ENCODE measurements at regions not wholly inside any gene's neighbourhood (a gene's known extent, or its start where the extent isn't known, plus 50 kb on each side); places are given as distances from the start of the nearest gene placed in this dataset.
"Not testable (repeated sequence)": the region's sequence is repeated elsewhere in the genome, so short reads cannot be mapped to it uniquely, and the experiment has no call there.

- H3K36me3 ChIP-seq (ENCODE audit: insufficient read depth, low read length) = no peaks in the 10 kb centered on the region
- H3K27me3 ChIP-seq (ENCODE audit: insufficient read depth, low read length) = no peaks in the 10 kb centered on the region
- H3K27ac Mint-ChIP-seq = no peak overlapping the region
- no peaks in the 10 kb centered on the region for H3K4me1 ChIP-seq (ENCODE audit: insufficient read depth, low read length)
- H3K27ac ChIP-seq (ENCODE audit: low read depth, low read length) = no peak overlapping the region
- peaks cover 0 to 2% (median 0%) of the 10 kb centered on the region in 8 donors for H3K9me3 Mint-ChIP-seq
- H3K4me3 Mint-ChIP-seq = no peak overlapping the region
- no peaks in the 10 kb centered on the region for H3K4me1 Mint-ChIP-seq
- no peaks in the 10 kb centered on the region for H3K9me3 ChIP-seq (ENCODE audit: control insufficient read depth in 1 of 2, low read length in 2 of 2)
- no peak for DNase-seq
- H3K4me3 ChIP-seq (ENCODE audit: low read length in 2 of 2) = no peak overlapping the region
- intact Hi-C loops (cut with micrococcal nuclease) = no loop called here
- H3K36me3 Mint-ChIP-seq = no peaks in the 10 kb centered on the region
- ChIA-PET CTCF (ENCODE audit: partially characterized antibody) (no interaction called here), POLR2A (ENCODE audit: partially characterized antibody) (no interaction called here)
- H3K27me3 Mint-ChIP-seq = peaks cover 0 to 6% of the 10 kb centered on the region in 2 donors
Measured at GRCh38 chr12:91643763-91644162, 461.1 kb upstream of the DCN start.

GRCh38 chr12:91640021-91640420, 457.4 kb upstream of the DCN start:
- peaks cover 0 to 2% (median 0%) of the 10 kb centered on the region in 8 donors for H3K9me3 Mint-ChIP-seq
- intact Hi-C loops (cut with micrococcal nuclease) = no loop called here
- no peak for DNase-seq
- peaks cover 0 to 1% of the 10 kb centered on the region in 2 donors for H3K27me3 Mint-ChIP-seq
- no peak overlapping the region for H3K4me3 Mint-ChIP-seq
- CTCF ChIA-PET (ENCODE audit: partially characterized antibody) = interaction anchor here (0.8 kb wide), 1 partner anchor 38 kb away, joined by 3 read pairs; no protein-coding TSS in a partner anchor
- H3K9me3 ChIP-seq (ENCODE audit: control insufficient read depth in 1 of 2, low read length in 2 of 2) = no peaks in the 10 kb centered on the region
- H3K27ac Mint-ChIP-seq = no peak overlapping the region
- no peak overlapping the region for H3K27ac ChIP-seq (ENCODE audit: low read depth, low read length)
- POLR2A ChIA-PET (ENCODE audit: partially characterized antibody) = no interaction called here
- no peaks in the 10 kb centered on the region for H3K27me3 ChIP-seq (ENCODE audit: insufficient read depth, low read length)
- H3K4me1 ChIP-seq (ENCODE audit: insufficient read depth, low read length) = no peaks in the 10 kb centered on the region
- no peaks in the 10 kb centered on the region for H3K36me3 Mint-ChIP-seq
- H3K4me1 Mint-ChIP-seq = no peaks in the 10 kb centered on the region
- no peak overlapping the region for H3K4me3 ChIP-seq (ENCODE audit: low read length in 2 of 2)
- no peaks in the 10 kb centered on the region for H3K36me3 ChIP-seq (ENCODE audit: insufficient read depth, low read length)

- peak in 1 of 5 donors; percentile 26 for DNase-seq
- Mint-ChIP-seq H3K9me3 (peaks cover 0 to 2% (median 0%) of the 10 kb centered on the region in 8 donors), H3K27ac (no peak overlapping the region), H3K4me1 (no peaks in the 10 kb centered on the region), H3K27me3 (peaks cover 0 to 1% of the 10 kb centered on the region in 2 donors), H3K4me3 (no peak overlapping the region), H3K36me3 (no peaks in the 10 kb centered on the region)
- Histone ChIP-seq H3K36me3 (ENCODE audit: insufficient read depth, low read length) (no peaks in the 10 kb centered on the region), H3K4me3 (ENCODE audit: low read length in 2 of 2) (no peak overlapping the region), H3K4me1 (ENCODE audit: insufficient read depth, low read length) (no peaks in the 10 kb centered on the region), H3K27ac (ENCODE audit: low read depth, low read length) (no peak overlapping the region), H3K27me3 (ENCODE audit: insufficient read depth, low read length) (no peaks in the 10 kb centered on the region), H3K9me3 (ENCODE audit: control insufficient read depth in 1 of 2, low read length in 2 of 2) (no peaks in the 10 kb centered on the region)
- ChIA-PET CTCF (ENCODE audit: partially characterized antibody) (interaction anchor here (0.8 kb wide), 1 partner anchor 39 kb away, joined by 3 read pairs; no protein-coding TSS in a partner anchor), POLR2A (ENCODE audit: partially characterized antibody) (no interaction called here)
- intact Hi-C loops (cut with micrococcal nuclease) = no loop called here
Measured at GRCh38 chr12:91639327-91639726, 456.7 kb upstream of the DCN start.

GRCh38 chr12:91637789-91638624, 455.4 kb upstream of the DCN start:
- Histone ChIP-seq H3K27ac (ENCODE audit: low read depth, low read length) (no peak overlapping the region), H3K9me3 (ENCODE audit: control insufficient read depth in 1 of 2, low read length in 2 of 2) (no peaks in the 10 kb centered on the region), H3K27me3 (ENCODE audit: insufficient read depth, low read length) (no peaks in the 10 kb centered on the region), H3K4me1 (ENCODE audit: insufficient read depth, low read length) (no peaks in the 10 kb centered on the region), H3K4me3 (ENCODE audit: low read length in 2 of 2) (no peak overlapping the region), H3K36me3 (ENCODE audit: insufficient read depth, low read length) (no peaks in the 10 kb centered on the region)
- Mint-ChIP-seq H3K27ac (no peak overlapping the region), H3K9me3 (peaks cover 0 to 2% (median 0%) of the 10 kb centered on the region in 8 donors), H3K27me3 (peaks cover 0 to 1% of the 10 kb centered on the region in 2 donors), H3K4me1 (no peaks in the 10 kb centered on the region), H3K36me3 (no peaks in the 10 kb centered on the region), H3K4me3 (no peak overlapping the region)
- ChIA-PET POLR2A (ENCODE audit: partially characterized antibody) (no interaction called here), CTCF (ENCODE audit: partially characterized antibody) (no interaction called here)
- no peak for DNase-seq
- intact Hi-C loops (cut with micrococcal nuclease) = no loop called here

- Mint-ChIP-seq H3K27me3 (peaks cover 0 to 1% of the 10 kb centered on the region in 2 donors), H3K4me1 (no peaks in the 10 kb centered on the region), H3K36me3 (no peaks in the 10 kb centered on the region), H3K27ac (no peak overlapping the region), H3K9me3 (peaks cover 0 to 2% (median 0%) of the 10 kb centered on the region in 8 donors), H3K4me3 (no peak overlapping the region)
- POLR2A ChIA-PET (ENCODE audit: partially characterized antibody) = no interaction called here
- no peaks in the 10 kb centered on the region for H3K4me1 ChIP-seq (ENCODE audit: insufficient read depth, low read length)
- intact Hi-C loops (cut with micrococcal nuclease) = no loop called here
- H3K9me3 ChIP-seq (ENCODE audit: control insufficient read depth in 1 of 2, low read length in 2 of 2) = no peaks in the 10 kb centered on the region
- no peak for DNase-seq
- CTCF ChIA-PET (ENCODE audit: partially characterized antibody) = no interaction called here
- no peak overlapping the region for H3K4me3 ChIP-seq (ENCODE audit: low read length in 2 of 2)
- H3K27me3 ChIP-seq (ENCODE audit: insufficient read depth, low read length) = no peaks in the 10 kb centered on the region
- H3K36me3 ChIP-seq (ENCODE audit: insufficient read depth, low read length) = no peaks in the 10 kb centered on the region
- H3K27ac ChIP-seq (ENCODE audit: low read depth, low read length) = no peak overlapping the region
Measured at GRCh38 chr12:91636721-91637120, 454.1 kb upstream of the DCN start.

- H3K27ac Mint-ChIP-seq; DNase-seq; H3K36me3 Mint-ChIP-seq; H3K27me3 Mint-ChIP-seq; H3K4me3 Mint-ChIP-seq; H3K9me3 ChIP-seq (ENCODE audit: control insufficient read depth in 1 of 2, low read length in 2 of 2); H3K9me3 Mint-ChIP-seq; POLR2A ChIA-PET (ENCODE audit: partially characterized antibody); intact Hi-C loops (cut with micrococcal nuclease); H3K36me3 ChIP-seq (ENCODE audit: insufficient read depth, low read length); H3K4me1 Mint-ChIP-seq; H3K27me3 ChIP-seq (ENCODE audit: insufficient read depth, low read length); H3K4me3 ChIP-seq (ENCODE audit: low read length in 2 of 2); H3K4me1 ChIP-seq (ENCODE audit: insufficient read depth, low read length); H3K27ac ChIP-seq (ENCODE audit: low read depth, low read length): not testable (repeated sequence)
- CTCF ChIA-PET (ENCODE audit: partially characterized antibody) = interaction anchor here (0.9 kb wide), 1 partner anchor 177 kb away, joined by 4 read pairs; no protein-coding TSS in a partner anchor
Measured at GRCh38 chr12:91634386-91634713, 451.7 kb upstream of the DCN start.

GRCh38 chr12:91633734-91634357, 451.2 kb upstream of the DCN start:
- no peaks in the 10 kb centered on the region for H3K36me3 Mint-ChIP-seq
- DNase-seq = no peak
- no peaks in the 10 kb centered on the region for H3K9me3 ChIP-seq (ENCODE audit: control insufficient read depth in 1 of 2, low read length in 2 of 2)
- H3K4me1 ChIP-seq (ENCODE audit: insufficient read depth, low read length) = no peaks in the 10 kb centered on the region
- CTCF ChIA-PET (ENCODE audit: partially characterized antibody) = interaction anchor here (0.9 kb wide), 1 partner anchor 177 kb away, joined by 4 read pairs; no protein-coding TSS in a partner anchor
- H3K27ac ChIP-seq (ENCODE audit: low read depth, low read length) = no peak overlapping the region
- H3K4me3 Mint-ChIP-seq = no peak overlapping the region
- H3K27ac Mint-ChIP-seq = no peak overlapping the region
- no peaks in the 10 kb centered on the region for H3K36me3 ChIP-seq (ENCODE audit: insufficient read depth, low read length)
- H3K27me3 Mint-ChIP-seq = peaks cover 1 to 3% of the 10 kb centered on the region in 2 donors
- intact Hi-C loops (cut with micrococcal nuclease) = no loop called here
- no peak overlapping the region for H3K4me3 ChIP-seq (ENCODE audit: low read length in 2 of 2)
- H3K27me3 ChIP-seq (ENCODE audit: insufficient read depth, low read length) = no peaks in the 10 kb centered on the region
- POLR2A ChIA-PET (ENCODE audit: partially characterized antibody) = no interaction called here
- peaks cover 0 to 2% (median 0%) of the 10 kb centered on the region in 8 donors for H3K9me3 Mint-ChIP-seq
- H3K4me1 Mint-ChIP-seq = no peaks in the 10 kb centered on the region

All from CD4-positive, alpha-beta memory T cell (primary cell).